ENCODE measurements at regions not wholly inside any gene's neighbourhood (a gene's known extent, or its start where the extent isn't known, plus 50 kb on each side); places are given as distances from the start of the nearest gene placed in this dataset.

- no peak for DNase-seq
Observed at GRCh38 chr7:72524037-72524436, 111.9 kb upstream of the CALN1 start.

GRCh38 chr7:72504061-72504706 lies 92.0 kb upstream of the CALN1 start:
- DNase-seq, result no peak

GRCh38 chr7:72503644-72504043 lies 91.5 kb upstream of the CALN1 start:
- DNase-seq, result no peak

- DNase-seq, result no peak
Observed at GRCh38 chr7:72494807-72495206, 82.7 kb upstream of the CALN1 start.

- peak; percentile 4 to 66 for DNase-seq
Observed at GRCh38 chr7:72493850-72494661, 81.9 kb upstream of the CALN1 start.

GRCh38 chr7:72492461-72493065 lies 80.4 kb upstream of the CALN1 start:
- no peak for DNase-seq

- DNase-seq, result no peak
Observed at GRCh38 chr7:72490301-72490700, 78.2 kb upstream of the CALN1 start.

- DNase-seq, result no peak
Observed at GRCh38 chr7:72481934-72482333, 69.8 kb upstream of the CALN1 start.

- no peak for DNase-seq
Observed at GRCh38 chr7:72476608-72477305, 64.6 kb upstream of the CALN1 start.

GRCh38 chr7:72467237-72467636 lies 55.1 kb upstream of the CALN1 start:
- DNase-seq, result no peak

GRCh38 chr7:72466797-72467196 lies 54.7 kb upstream of the CALN1 start:
- no peak for DNase-seq

- DNase-seq, result no peak
Observed at GRCh38 chr7:72465521-72465920, 53.4 kb upstream of the CALN1 start.

GRCh38 chr7:72462311-72462710 lies 50.2 kb upstream of the CALN1 start:
- DNase-seq, result no peak
